PC-3 (cell line): ENCODE measurements at regions not wholly inside any gene's neighbourhood (a gene's known extent, or its start where the extent isn't known, plus 50 kb on each side); places are given as distances from the start of the nearest gene placed in this dataset.

Experiments
- CTCF ChIP-seq: fragments of 300-600 bp; sonication (generic); conservative IDR thresholded peaks from 2 replicates; pipeline ENCODE4 v1.5.1; 2017; ENCODE audit warnings: antibody characterized with exemption, low read depth, mild to moderate bottlenecking, low read length
- EZH2phosphoT487 ChIP-seq: fragments of 300-600 bp; sonication (generic); IDR thresholded peaks from 2 replicates; pipeline ENCODE4 v1.6.1; 2018; ENCODE audit warnings: mild to moderate bottlenecking, antibody characterized with exemption, low read length, borderline replicate concordance

GRCh38 chr12:34343345-34343744 is 321.0 kb downstream of the ALG10 start:
- no peak for TF ChIP-seq CTCF
- no peak for TF ChIP-seq EZH2phosphoT487
